Stimulated activated naive B cell treated with anti-CD40 and anti-IgM and Interleukin-4, amounts not matched to agents 10 μg/mL and 1 μg/mL and 100 μg/mL, for 72 hours (primary cell): ENCODE measurements at regions not wholly inside any gene's neighbourhood (a gene's known extent, or its start where the extent isn't known, plus 50 kb on each side); places are given as distances from the start of the nearest gene placed in this dataset.
"Not testable (repeated sequence)": the region's sequence is repeated elsewhere in the genome, so short reads cannot be mapped to it uniquely, and the experiment has no call there.

ENCODE experiments used
- ATAC-seq, 2 donors: fragments of 150-1000 bp; cut with Tn5 transposase; replicated peaks; 2 replicates each; pipeline ENCODE4 v1.10.0; 2021; ENCODE audit warnings: moderate library complexity in 1 of 2
- DNase-seq: peaks from one replicate; pipeline ENCODE4 v3.0.0; 2021
- H3K27ac Mint-ChIP-seq: one replicate; pipeline ENCODE4 v1.8.0; 2022; ENCODE audit warnings: mild to moderate bottlenecking, mixed read lengths
- H3K27me3 Mint-ChIP-seq, 2 donors: one replicate each; pipeline ENCODE4 v1.8.0; 2022; ENCODE audit warnings: mixed read lengths in 2 of 2
- H3K36me3 Mint-ChIP-seq, 2 donors: one replicate each; pipeline ENCODE4 v1.8.0; 2022; ENCODE audit warnings: mixed read lengths in 2 of 2, mild to moderate bottlenecking in 1 of 2
- H3K4me1 Mint-ChIP-seq, 2 donors: one replicate each; pipeline ENCODE4 v1.8.0; 2022; ENCODE audit warnings: mixed read lengths in 2 of 2, mild to moderate bottlenecking in 1 of 2
- H3K4me3 Mint-ChIP-seq, 2 donors: one replicate each; pipeline ENCODE4 v1.8.0; 2022; ENCODE audit warnings: mild to moderate bottlenecking in 2 of 2, mixed read lengths in 2 of 2, moderate library complexity in 1 of 2
- H3K9me3 Mint-ChIP-seq, 2 donors: one replicate each; pipeline ENCODE4 v1.8.0; 2022; ENCODE audit warnings: mixed read lengths in 2 of 2, mild to moderate bottlenecking in 1 of 2

DNA sequence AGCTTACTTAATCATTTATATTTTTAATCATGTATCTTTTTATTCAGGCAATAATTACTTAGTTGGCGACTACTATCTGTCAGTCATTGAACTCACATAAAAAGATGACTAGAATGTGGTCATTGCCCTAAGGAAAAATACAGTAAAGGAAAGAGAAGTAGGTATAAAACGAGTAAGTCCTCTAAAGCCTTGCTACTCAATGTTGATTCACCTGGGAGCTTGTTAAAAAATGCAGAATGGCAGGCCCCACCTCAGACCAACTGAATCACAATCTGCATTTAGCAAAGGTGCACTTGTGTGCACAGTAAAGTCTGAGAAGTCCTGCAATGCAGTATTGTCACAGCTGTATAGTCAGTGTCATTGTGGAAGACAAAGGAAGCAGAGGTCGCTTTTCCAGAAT lies 592.4 kb downstream of the CSNK1G3 start:
- H3K9me3 Mint-ChIP-seq: no peaks in the 10 kb centered on the region
- H3K4me1 Mint-ChIP-seq: peaks cover 0 to 1% of the 10 kb centered on the region in 2 donors
- no peak overlapping the region for H3K27ac Mint-ChIP-seq
- DNase-seq (no peak), ATAC-seq (no peak)
- H3K4me3 Mint-ChIP-seq: no peak overlapping the region
- H3K36me3 Mint-ChIP-seq: peaks cover 0 to 3% of the 10 kb centered on the region in 2 donors
- no peaks in the 10 kb centered on the region for H3K27me3 Mint-ChIP-seq

DNA sequence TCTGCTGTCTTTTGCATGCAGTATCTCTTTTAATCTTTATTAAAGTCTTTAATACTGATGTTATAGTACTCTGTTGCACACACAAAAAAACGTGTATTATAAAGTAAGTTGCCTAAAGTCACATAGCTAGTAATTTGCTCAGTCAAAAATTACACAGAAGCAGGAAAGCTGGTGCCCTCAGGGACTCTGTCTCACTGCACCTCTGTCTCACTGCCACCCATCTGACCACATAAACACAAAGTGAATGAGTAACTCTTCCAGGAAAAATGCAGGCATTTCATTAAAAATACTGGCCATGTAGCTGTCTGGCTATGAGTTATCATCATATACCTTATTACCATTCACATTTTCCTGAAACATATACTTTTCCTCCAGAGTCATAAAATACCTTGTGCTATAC lies 591.7 kb downstream of the CSNK1G3 start:
- H3K27me3 Mint-ChIP-seq: no peaks in the 10 kb centered on the region
- no peak overlapping the region for H3K27ac Mint-ChIP-seq
- no peaks in the 10 kb centered on the region for H3K9me3 Mint-ChIP-seq
- ATAC-seq (no peak), DNase-seq (no peak)
- peaks cover 0 to 1% of the 10 kb centered on the region in 2 donors for H3K4me1 Mint-ChIP-seq
- peaks cover 0 to 3% of the 10 kb centered on the region in 2 donors for H3K36me3 Mint-ChIP-seq
- no peak overlapping the region for H3K4me3 Mint-ChIP-seq

DNA sequence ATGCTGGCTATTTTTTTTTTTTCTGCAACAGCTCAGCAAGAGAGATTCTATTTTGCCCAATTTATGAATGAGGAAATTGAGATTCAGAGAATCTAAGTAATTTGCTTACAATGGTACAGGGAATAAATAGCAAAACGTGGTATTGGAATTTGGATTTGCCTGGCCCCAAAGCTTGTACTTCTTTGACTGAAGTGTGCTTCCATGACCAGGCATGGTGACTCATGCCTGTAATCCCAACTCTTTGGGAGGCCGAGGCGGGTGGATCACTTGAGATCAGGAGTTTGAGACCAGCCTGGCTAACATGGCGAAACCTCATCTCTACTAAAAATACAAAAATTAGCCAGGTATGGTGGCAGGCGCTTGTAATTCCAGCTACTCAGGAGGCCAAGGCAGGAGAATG lies 591.1 kb downstream of the CSNK1G3 start:
- ATAC-seq, H3K4me1 Mint-ChIP-seq, H3K27me3 Mint-ChIP-seq, DNase-seq, H3K36me3 Mint-ChIP-seq, H3K9me3 Mint-ChIP-seq, H3K27ac Mint-ChIP-seq, H3K4me3 Mint-ChIP-seq: not testable (repeated sequence)

DNA sequence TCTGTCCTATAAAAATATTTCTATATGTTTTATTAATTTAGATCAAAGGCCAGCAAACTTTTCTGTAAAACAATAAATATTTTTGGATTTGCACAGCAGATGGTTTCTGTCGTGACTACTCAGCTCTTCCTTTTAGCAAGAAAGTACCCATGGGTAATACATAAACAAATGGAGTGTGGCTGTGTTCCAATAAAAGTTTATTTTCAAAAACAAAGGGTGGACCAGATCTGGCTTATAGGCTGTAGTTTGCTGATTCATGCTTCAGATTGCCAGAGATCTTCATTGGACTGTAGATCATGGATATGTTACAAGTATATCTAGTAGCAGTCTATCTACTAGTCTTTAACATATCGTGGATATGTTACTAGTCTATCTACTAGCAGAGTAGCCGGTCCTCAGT lies 590.5 kb downstream of the CSNK1G3 start:
- no peaks in the 10 kb centered on the region for H3K27me3 Mint-ChIP-seq
- ATAC-seq: no peak
- H3K4me3 Mint-ChIP-seq: no peak overlapping the region
- no peak overlapping the region for H3K27ac Mint-ChIP-seq
- no peaks in the 10 kb centered on the region for H3K9me3 Mint-ChIP-seq
- no peak for DNase-seq
- peaks cover 0 to 1% of the 10 kb centered on the region in 2 donors for H3K4me1 Mint-ChIP-seq
- H3K36me3 Mint-ChIP-seq: peaks cover 0 to 3% of the 10 kb centered on the region in 2 donors

DNA sequence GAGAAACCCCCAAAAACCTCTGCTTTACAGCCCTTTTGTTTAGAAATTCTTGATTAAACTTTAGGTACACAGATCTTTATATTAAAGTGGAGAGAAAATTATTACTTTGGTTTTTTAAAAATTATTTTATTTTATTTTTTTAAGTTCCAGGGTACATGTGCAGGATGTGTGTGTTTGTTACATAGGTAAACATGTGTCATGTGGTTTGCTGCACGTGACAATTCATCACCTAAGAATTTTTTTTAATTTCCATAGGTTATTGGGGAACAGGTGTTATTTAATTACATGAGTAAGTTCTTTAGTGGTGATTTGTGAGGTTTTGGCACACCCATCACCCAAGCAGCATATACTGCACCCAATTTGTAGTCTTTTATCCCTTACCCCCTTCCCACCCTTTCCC lies 581.7 kb downstream of the CSNK1G3 start:
- Mint-ChIP-seq H3K4me3 (no peak overlapping the region), H3K36me3 (no peaks in the 10 kb centered on the region), H3K9me3 (peaks cover 0 to 4% of the 10 kb centered on the region in 2 donors), H3K27me3 (no peaks in the 10 kb centered on the region), H3K4me1 (peaks cover 0 to under 1% of the 10 kb centered on the region in 2 donors), H3K27ac (no peak overlapping the region)
- ATAC-seq (no peak), DNase-seq (no peak)

DNA sequence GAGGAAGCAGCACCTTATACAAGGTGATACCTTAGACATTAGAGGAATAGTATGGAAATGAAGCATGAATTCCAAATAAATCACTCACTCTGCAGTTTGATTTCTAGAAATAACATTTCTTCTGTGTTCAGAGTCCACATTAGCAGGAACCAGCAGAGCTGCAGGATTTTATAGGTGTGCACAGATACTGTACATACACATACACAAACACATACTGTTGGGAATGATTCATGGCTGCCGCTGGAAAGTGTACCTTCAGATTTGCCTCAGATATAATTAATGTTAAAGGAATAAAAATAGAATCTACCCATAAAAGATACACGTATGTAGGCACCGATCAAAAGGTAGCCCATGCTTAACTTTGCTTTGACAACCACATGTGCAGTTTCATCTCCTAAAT lies 578.1 kb downstream of the CSNK1G3 start:
- H3K27me3 Mint-ChIP-seq: no peaks in the 10 kb centered on the region
- H3K4me3 Mint-ChIP-seq: no peak overlapping the region
- H3K36me3 Mint-ChIP-seq: no peaks in the 10 kb centered on the region
- peaks cover 0 to 5% of the 10 kb centered on the region in 2 donors for H3K9me3 Mint-ChIP-seq
- H3K27ac Mint-ChIP-seq: no peak overlapping the region
- ATAC-seq: no peak
- peaks cover 0 to 7% of the 10 kb centered on the region in 2 donors for H3K4me1 Mint-ChIP-seq
- no peak for DNase-seq

DNA sequence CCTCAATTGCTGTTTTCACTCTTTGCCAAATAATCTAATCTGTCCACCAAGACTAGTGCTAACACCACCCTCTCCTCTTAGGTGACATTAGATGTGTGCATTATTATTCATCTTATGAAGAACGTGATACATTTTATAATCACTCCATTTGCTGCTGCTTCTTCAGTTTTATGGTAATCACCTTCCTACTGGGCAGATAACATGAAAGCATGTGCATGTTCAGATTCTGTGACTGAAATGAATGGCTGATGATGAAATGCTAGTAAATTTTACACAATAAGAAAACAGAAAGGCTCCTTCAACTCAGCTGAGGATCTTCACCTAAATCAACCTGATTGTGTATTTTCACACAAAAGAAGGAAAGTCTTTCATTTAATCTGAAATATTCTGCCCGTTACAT lies 577.6 kb downstream of the CSNK1G3 start:
- DNase-seq: no peak
- no peak for ATAC-seq
- Mint-ChIP-seq H3K4me3 (no peak overlapping the region), H3K27ac (no peak overlapping the region), H3K9me3 (peaks cover 0 to 3% of the 10 kb centered on the region in 2 donors), H3K4me1 (peaks cover 0 to 8% of the 10 kb centered on the region in 2 donors), H3K27me3 (no peaks in the 10 kb centered on the region), H3K36me3 (no peaks in the 10 kb centered on the region)

DNA sequence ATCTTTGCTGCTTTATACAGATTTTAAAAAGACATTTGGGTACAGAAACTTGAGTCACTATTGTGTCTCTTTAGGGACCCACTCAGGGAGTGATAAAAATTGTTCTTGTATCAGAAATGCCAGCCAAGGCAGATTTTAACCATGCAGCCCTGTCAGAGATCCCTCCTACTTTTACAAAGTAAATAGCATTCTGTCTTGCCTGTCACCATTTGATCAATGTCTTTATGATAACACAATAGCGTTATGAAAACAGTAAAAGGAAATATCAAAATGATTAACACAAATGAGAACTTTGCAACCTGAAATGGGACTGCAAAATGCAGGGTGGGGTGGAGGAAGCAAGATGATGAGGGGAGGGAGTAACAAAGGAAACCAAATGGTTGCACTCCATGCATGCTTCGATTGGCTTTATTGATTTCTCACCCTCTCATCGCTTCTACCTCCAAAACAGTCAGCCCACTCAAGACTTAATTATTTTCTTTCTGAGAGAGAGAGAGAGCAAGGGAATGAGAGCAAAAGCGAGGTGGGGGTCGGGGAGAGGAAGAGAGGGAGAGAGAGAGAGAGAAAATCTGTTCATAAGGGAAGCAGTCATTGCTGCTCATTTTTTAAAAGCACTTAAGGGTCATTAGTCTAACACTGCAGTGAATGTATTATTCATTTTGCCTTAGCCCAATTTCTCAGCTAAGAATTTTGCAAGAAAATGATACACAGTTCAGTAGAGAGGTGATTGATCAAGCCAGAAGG lies 576.5 kb downstream of the CSNK1G3 start:
- H3K4me3 Mint-ChIP-seq: no peak overlapping the region
- H3K4me1 Mint-ChIP-seq: peaks cover 0 to 13% of the 10 kb centered on the region in 2 donors
- no peaks in the 10 kb centered on the region for H3K27me3 Mint-ChIP-seq
- H3K9me3 Mint-ChIP-seq: peaks cover 0 to 3% of the 10 kb centered on the region in 2 donors
- H3K36me3 Mint-ChIP-seq: no peaks in the 10 kb centered on the region
- peak overlapping the region; percentile 60 for H3K27ac Mint-ChIP-seq
- DNase-seq (no peak), ATAC-seq (no peak)

DNA sequence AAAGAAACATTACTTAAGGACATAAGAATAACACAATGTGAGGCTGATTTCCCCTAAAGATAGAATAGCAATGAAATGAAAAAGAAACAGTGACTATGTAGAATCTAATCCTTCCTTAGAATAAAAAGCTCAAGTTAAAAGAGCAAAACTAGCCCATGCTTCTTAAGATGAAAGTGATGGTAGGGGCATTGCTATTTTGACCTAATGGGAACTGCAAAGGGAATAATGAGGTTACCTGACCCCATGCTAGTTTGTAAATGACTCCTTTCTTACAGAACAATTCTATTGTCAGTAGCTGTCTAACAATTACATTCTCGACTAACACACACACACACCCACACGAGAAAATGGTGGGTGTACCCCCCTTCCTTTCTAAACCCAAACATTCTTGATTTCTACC lies 575.8 kb downstream of the CSNK1G3 start:
- peaks cover 0 to 3% of the 10 kb centered on the region in 2 donors for H3K9me3 Mint-ChIP-seq
- no peaks in the 10 kb centered on the region for H3K27me3 Mint-ChIP-seq
- H3K27ac Mint-ChIP-seq: no peak overlapping the region
- no peaks in the 10 kb centered on the region for H3K36me3 Mint-ChIP-seq
- peaks cover 0 to 13% of the 10 kb centered on the region in 2 donors for H3K4me1 Mint-ChIP-seq
- no peak overlapping the region for H3K4me3 Mint-ChIP-seq
- ATAC-seq (no peak), DNase-seq (no peak)

DNA sequence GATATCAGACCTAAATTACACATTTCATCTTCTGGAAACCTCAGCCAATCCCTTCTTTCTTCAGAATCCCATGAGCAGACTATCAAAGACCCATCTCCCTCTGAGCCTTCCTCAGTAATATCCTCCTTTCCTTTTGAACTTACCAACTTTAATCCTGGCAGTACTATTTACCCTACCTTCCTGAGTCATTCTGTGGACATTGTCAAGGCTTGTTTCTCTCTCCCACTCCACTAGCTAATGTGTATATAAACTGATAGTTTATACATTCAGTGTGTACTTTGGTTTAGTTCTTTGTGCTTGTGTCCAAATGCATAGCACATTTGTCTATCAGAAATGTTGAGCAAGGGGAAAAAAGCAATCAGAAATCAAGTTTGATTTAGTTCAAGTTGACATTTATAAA lies 568.3 kb downstream of the CSNK1G3 start:
- H3K4me1 Mint-ChIP-seq: peaks cover 14 to 33% of the 10 kb centered on the region in 2 donors
- no peak overlapping the region for H3K27ac Mint-ChIP-seq
- ATAC-seq (no peak), DNase-seq (no peak)
- H3K27me3 Mint-ChIP-seq: no peaks in the 10 kb centered on the region
- H3K9me3 Mint-ChIP-seq: peaks cover 0 to 5% of the 10 kb centered on the region in 2 donors
- peaks cover 2 to 3% of the 10 kb centered on the region in 2 donors for H3K36me3 Mint-ChIP-seq
- H3K4me3 Mint-ChIP-seq: no peak overlapping the region

DNA sequence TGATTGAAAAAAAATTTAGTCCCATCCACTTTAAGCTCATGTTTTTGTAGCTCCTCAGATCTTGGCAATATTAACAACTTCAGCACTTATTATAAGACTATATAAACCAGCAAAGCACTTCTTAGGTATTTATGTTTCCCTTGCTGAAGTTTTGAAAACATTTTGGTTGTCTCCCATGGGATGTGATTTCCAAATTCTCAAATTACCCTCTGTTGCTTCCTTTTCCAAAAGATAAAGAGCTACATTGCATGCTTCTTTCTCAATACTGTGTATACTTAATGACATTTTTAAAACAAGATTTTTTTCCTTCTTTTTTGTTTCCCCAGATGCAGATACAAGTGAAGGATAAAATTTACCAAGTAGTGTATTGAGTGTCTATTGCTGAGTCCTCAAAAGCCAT lies 567.1 kb downstream of the CSNK1G3 start:
- ATAC-seq (no peak), DNase-seq (no peak)
- Mint-ChIP-seq H3K36me3 (peaks cover 2 to 3% of the 10 kb centered on the region in 2 donors), H3K4me3 (no peak overlapping the region), H3K27me3 (no peaks in the 10 kb centered on the region), H3K9me3 (peaks cover 0 to 7% of the 10 kb centered on the region in 2 donors), H3K27ac (no peak overlapping the region), H3K4me1 (peaks cover 25 to 40% of the 10 kb centered on the region in 2 donors)

DNA sequence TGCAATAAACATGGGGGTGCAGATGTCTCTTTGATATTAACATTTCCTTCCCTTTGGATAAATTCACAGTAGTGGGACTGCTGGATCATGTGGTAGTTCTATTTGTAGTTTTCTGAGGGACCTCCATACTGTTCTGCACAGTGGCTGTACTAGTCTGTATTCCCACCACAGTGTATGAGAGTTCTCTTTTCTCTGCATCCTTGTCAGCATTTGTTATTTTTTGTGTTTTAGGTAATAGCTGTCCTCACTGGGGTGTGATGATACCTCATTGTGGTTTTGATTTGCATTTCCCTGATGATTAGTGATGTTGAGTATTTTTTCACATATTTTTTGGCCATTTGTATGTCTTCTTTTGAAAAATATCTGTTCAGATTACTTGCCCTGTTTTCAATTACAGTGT lies 562.5 kb downstream of the CSNK1G3 start:
- DNase-seq (no peak), ATAC-seq (peak; percentile 42 to 48)
- H3K27ac Mint-ChIP-seq: peak overlapping the region; percentile 2
- H3K36me3 Mint-ChIP-seq: peaks cover 2 to 3% of the 10 kb centered on the region in 2 donors
- no peak overlapping the region for H3K4me3 Mint-ChIP-seq
- peaks cover 0 to 7% of the 10 kb centered on the region in 2 donors for H3K9me3 Mint-ChIP-seq
- peaks cover 13 to 25% of the 10 kb centered on the region in 2 donors for H3K4me1 Mint-ChIP-seq
- no peaks in the 10 kb centered on the region for H3K27me3 Mint-ChIP-seq

DNA sequence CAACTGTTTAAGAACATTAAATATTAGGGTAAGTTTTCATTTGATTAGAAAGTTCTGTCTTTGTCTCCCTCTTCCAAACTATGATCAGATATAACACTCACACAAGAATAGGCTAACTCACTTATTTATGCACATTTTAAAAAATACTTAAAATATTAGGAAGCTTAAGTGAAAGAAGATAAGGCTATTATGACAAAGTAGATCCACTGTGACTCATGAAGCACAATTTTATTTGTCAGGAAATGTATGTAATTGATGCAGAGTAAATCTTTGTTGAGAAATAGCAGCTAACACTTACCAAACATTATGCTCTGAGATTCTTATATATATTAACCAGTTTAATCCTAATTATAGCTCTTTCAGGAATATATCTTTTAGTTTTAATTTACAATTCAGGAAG lies 560.6 kb downstream of the CSNK1G3 start:
- no peak for DNase-seq
- H3K27me3 Mint-ChIP-seq: no peaks in the 10 kb centered on the region
- H3K4me1 Mint-ChIP-seq: peaks cover 13 to 25% of the 10 kb centered on the region in 2 donors
- H3K9me3 Mint-ChIP-seq: peaks cover 0 to 7% of the 10 kb centered on the region in 2 donors
- no peak for ATAC-seq
- no peak overlapping the region for H3K27ac Mint-ChIP-seq
- H3K36me3 Mint-ChIP-seq: peaks cover 0 to 2% of the 10 kb centered on the region in 2 donors
- no peak overlapping the region for H3K4me3 Mint-ChIP-seq

DNA sequence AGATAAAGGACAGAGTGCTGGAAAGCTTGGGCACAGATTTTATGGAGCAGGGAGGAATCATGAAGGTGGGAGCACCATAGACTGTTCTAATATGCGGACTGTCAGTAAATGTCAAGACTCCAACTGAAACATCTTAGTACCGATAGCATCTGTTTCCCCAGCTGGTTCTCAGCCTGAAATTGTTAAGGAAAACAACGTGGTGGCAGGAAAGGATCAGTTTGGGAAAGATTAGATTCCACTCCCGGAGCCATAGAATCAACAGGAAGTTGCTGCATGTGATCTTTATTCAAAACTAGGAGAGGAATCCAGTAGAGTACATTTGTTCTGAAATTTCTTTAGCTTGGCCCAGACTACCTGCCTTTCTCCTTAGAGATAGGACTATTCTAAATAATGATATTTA lies 559.1 kb downstream of the CSNK1G3 start:
- no peaks in the 10 kb centered on the region for H3K27me3 Mint-ChIP-seq
- DNase-seq (no peak), ATAC-seq (no peak)
- peaks cover 0 to 2% of the 10 kb centered on the region in 2 donors for H3K9me3 Mint-ChIP-seq
- peaks cover 13 to 21% of the 10 kb centered on the region in 2 donors for H3K4me1 Mint-ChIP-seq
- no peak overlapping the region for H3K4me3 Mint-ChIP-seq
- H3K27ac Mint-ChIP-seq: no peak overlapping the region
- H3K36me3 Mint-ChIP-seq: no peaks in the 10 kb centered on the region

DNA sequence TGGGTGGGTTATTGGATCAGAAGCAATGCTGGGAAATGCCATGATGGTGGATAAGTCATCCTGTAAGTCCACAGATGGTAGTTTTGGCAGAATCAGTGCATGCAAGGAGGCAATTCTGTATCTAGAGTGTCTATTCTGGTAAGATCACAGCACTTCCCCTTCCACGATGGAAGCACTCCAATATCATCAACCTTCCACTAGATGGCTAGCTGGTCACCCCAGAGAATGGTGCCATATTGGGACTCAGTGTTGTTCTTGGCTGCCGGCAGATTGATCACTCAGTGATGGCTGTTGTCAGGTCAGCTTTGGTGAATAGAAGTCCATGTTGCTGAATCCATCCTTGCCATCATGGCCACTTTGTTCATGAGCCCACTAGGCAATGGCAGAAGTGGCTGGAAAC lies 553.5 kb downstream of the CSNK1G3 start:
- no peak for DNase-seq
- H3K4me1 Mint-ChIP-seq: peaks cover 0 to 7% of the 10 kb centered on the region in 2 donors

More for the DNA sequence above, 553.5 kb downstream of the CSNK1G3 start:
- no peak overlapping the region for H3K4me3 Mint-ChIP-seq
- no peaks in the 10 kb centered on the region for H3K36me3 Mint-ChIP-seq
- H3K27ac Mint-ChIP-seq: no peak overlapping the region
- H3K27me3 Mint-ChIP-seq: no peaks in the 10 kb centered on the region
- ATAC-seq: no peak
- H3K9me3 Mint-ChIP-seq: no peaks in the 10 kb centered on the region
